GM23338 (cell line): ENCODE measurements at regions not wholly inside any gene's neighbourhood (a gene's known extent, or its start where the extent isn't known, plus 50 kb on each side); places are given as distances from the start of the nearest gene placed in this dataset.

ENCODE experiments used
- ATAC-seq: fragments of 200-7000 bp; cut with Tn5 transposase; 3 replicates; pipeline ENCODE4 v1.9.1; 2020
- DNase-seq: peaks from one replicate; pipeline ENCODE4 v3.0.0-alpha.2; 2015; ENCODE audit warnings: low spot score
- H2AFZ ChIP-seq: fragments of 200-600 bp; sonication (generic); 2 replicates; pipeline ENCODE4 v1.8.0; 2016; ENCODE audit warnings: antibody characterized with exemption, mild to moderate bottlenecking, moderate library complexity
- H3F3A ChIP-seq: fragments of 200-600 bp; sonication (generic); replicated peaks from 2 replicates; pipeline ENCODE4 v1.8.0; 2017; ENCODE audit warnings: antibody characterized with exemption, mixed run types, low read depth
- H3K27ac ChIP-seq: fragments of 200-600 bp; sonication (generic); 2 replicates; pipeline ENCODE4 v1.6.1; 2016; ENCODE audit warnings: low read depth
- H3K27me3 ChIP-seq: fragments of 200-600 bp; sonication (generic); 2 replicates; pipeline ENCODE4 v1.8.0; 2016; ENCODE audit warnings: mild to moderate bottlenecking, mixed run types, moderate library complexity; ENCODE audit not compliant: insufficient read depth
- H3K36me3 ChIP-seq: fragments of 200-600 bp; sonication (generic); 2 replicates; pipeline ENCODE4 v1.8.0; 2016; ENCODE audit warnings: mild to moderate bottlenecking; ENCODE audit not compliant: insufficient read depth
- H3K4me1 ChIP-seq: fragments of 200-600 bp; sonication (generic); 2 replicates; pipeline ENCODE4 v1.8.0; 2016; ENCODE audit warnings: mild to moderate bottlenecking, moderate library complexity; ENCODE audit not compliant: insufficient read depth
- H3K4me2 ChIP-seq: fragments of 200-600 bp; sonication (generic); 2 replicates; pipeline ENCODE4 v1.7.1; 2017; ENCODE audit warnings: mixed run types
- H3K4me3 ChIP-seq: fragments of 200-600 bp; sonication (generic); 2 replicates; pipeline ENCODE4 v1.6.1; 2016; ENCODE audit warnings: mixed run types
- H3K79me2 ChIP-seq: fragments of 200-600 bp; sonication (generic); replicated peaks from 2 replicates; pipeline ENCODE4 v1.8.0; 2017; ENCODE audit warnings: mild to moderate bottlenecking; ENCODE audit not compliant: insufficient read depth
- H3K9me2 ChIP-seq: fragments of 200-600 bp; sonication (generic); 2 replicates; pipeline ENCODE4 v1.8.0; 2017; ENCODE audit not compliant: insufficient read depth
- H4K20me1 ChIP-seq: fragments of 200-600 bp; sonication (generic); replicated peaks from 2 replicates; pipeline ENCODE4 v1.8.0; 2017; ENCODE audit warnings: mild to moderate bottlenecking; ENCODE audit not compliant: insufficient read depth
- H3K27ac Mint-ChIP-seq: 2 replicates; pipeline ENCODE4 v1.8.0; 2020; ENCODE audit warnings: inconsistent platforms, mild to moderate bottlenecking, moderate library complexity, mixed read lengths
- H3K27me3 Mint-ChIP-seq: 3 replicates; pipeline ENCODE4 v1.8.0; 2022; ENCODE audit warnings: low read depth, mild to moderate bottlenecking, moderate library complexity, mixed read lengths, inconsistent platforms; ENCODE audit not compliant: insufficient read depth, poor library complexity
- H3K36me3 Mint-ChIP-seq: 3 replicates; pipeline ENCODE4 v1.8.0; 2021; ENCODE audit warnings: low read depth, mild to moderate bottlenecking, inconsistent platforms, moderate library complexity, mixed read lengths
- H3K4me1 Mint-ChIP-seq: 3 replicates; pipeline ENCODE4 v1.8.0; 2020; ENCODE audit warnings: mild to moderate bottlenecking, inconsistent platforms, mixed read lengths
- H3K4me3 Mint-ChIP-seq: 3 replicates; pipeline ENCODE4 v1.8.0; 2021; ENCODE audit warnings: moderate library complexity, mild to moderate bottlenecking, inconsistent platforms, mixed read lengths
- H3K9me3 Mint-ChIP-seq: 3 replicates; pipeline ENCODE4 v1.8.0; 2020; ENCODE audit warnings: moderate library complexity, mild to moderate bottlenecking, inconsistent platforms, mixed read lengths
- CTCF ChIP-seq, 2 experiments: fragments of 200-600 bp in 1 of 2; sonication (generic) in 1 of 2; conservative IDR thresholded peaks; 2 replicates each; pipeline versions ENCODE4 v1.5.1 to v1.6.1; 2016 to 2017; ENCODE audit warnings: antibody characterized with exemption in 2 of 2, low read depth in 2 of 2, mild to moderate bottlenecking in 2 of 2, moderate library complexity in 1 of 2
- STAT1 ChIP-seq: IDR thresholded peaks from one replicate; pipeline ENCODE4 v1.6.1; 2016; ENCODE audit warnings: antibody characterized with exemption; ENCODE audit not compliant: unreplicated experiment
- ZNF462 ChIP-seq: fragments of 250-450 bp; sonication (Bioruptor Pico); IDR thresholded peaks from 2 replicates; pipeline ENCODE4 v1.5.0; 2020; ENCODE audit warnings: mild to moderate bottlenecking, moderate library complexity

- no peak for TF ChIP-seq STAT1
- H3K4me3 Mint-ChIP-seq, result no peak overlapping the region
- Histone ChIP-seq H3K36me3 (no peaks in the 10 kb centered on the region), H2AFZ (no peak overlapping the region), H3K27me3 (no peaks in the 10 kb centered on the region), H3K4me1 (no peaks in the 10 kb centered on the region; the same call in 1 of the 2 replicates), H4K20me1 (no peaks in the 10 kb centered on the region), H3K4me3 (no peak overlapping the region), H3K27ac (no peak overlapping the region), H3K79me2 (no peaks in the 10 kb centered on the region), H3F3A (no peaks in the 10 kb centered on the region), H3K9me2 (peaks cover 8% of the 10 kb centered on the region; the same call in 1 of the 2 replicates), H3K4me2 (no peak overlapping the region)
- no peaks in the 10 kb centered on the region; the same call in 2 of the 3 replicates for H3K9me3 Mint-ChIP-seq
- peaks cover 9% of the 10 kb centered on the region for H3K27me3 Mint-ChIP-seq
- ATAC-seq (no peak), DNase-seq (no peak)
- peaks cover 12% of the 10 kb centered on the region for H3K4me1 Mint-ChIP-seq
- no peak overlapping the region for H3K27ac Mint-ChIP-seq
- no peaks in the 10 kb centered on the region for H3K36me3 Mint-ChIP-seq
Observed at GRCh38 chr17:31591924-31592323, 200.4 kb downstream of the RAB11FIP4 start.

- Histone ChIP-seq H3K79me2 (no peaks in the 10 kb centered on the region), H3K4me1 (no peaks in the 10 kb centered on the region), H3K27me3 (no peaks in the 10 kb centered on the region), H3K9me2 (peaks cover 8% of the 10 kb centered on the region; the same call in 1 of the 2 replicates), H2AFZ (no peak overlapping the region), H3K4me3 (no peak overlapping the region), H3K4me2 (no peak overlapping the region), H3K36me3 (no peaks in the 10 kb centered on the region), H3F3A (no peaks in the 10 kb centered on the region), H3K27ac (no peak overlapping the region), H4K20me1 (no peaks in the 10 kb centered on the region)
- TF ChIP-seq CTCF (conservative IDR thresholded peaks at IDR 0.05; ENCODE audit: low read depth in 2 of 2) (no peak), STAT1 (no peak), ZNF462 (no peak)
- ATAC-seq, result no peak
- H3K9me3 Mint-ChIP-seq, result no peaks in the 10 kb centered on the region
- H3K4me3 Mint-ChIP-seq, result no peak overlapping the region
- H3K36me3 Mint-ChIP-seq, result no peaks in the 10 kb centered on the region
- H3K4me1 Mint-ChIP-seq, result no peaks in the 10 kb centered on the region
- no peak overlapping the region for H3K27ac Mint-ChIP-seq
- DNase-seq, result no peak
- no peaks in the 10 kb centered on the region for H3K27me3 Mint-ChIP-seq
Observed at GRCh38 chr17:31588512-31588911, 197.0 kb downstream of the RAB11FIP4 start.
